GM19351 (cell line): ENCODE measurements at regions not wholly inside any gene's neighbourhood (a gene's known extent, or its start where the extent isn't known, plus 50 kb on each side); places are given as distances from the start of the nearest gene placed in this dataset.
"Not testable (repeated sequence)": the region's sequence is repeated elsewhere in the genome, so short reads cannot be mapped to it uniquely, and the experiment has no call there.

Experiments used
- ATAC-seq: cut with Tn5 transposase; IDR thresholded peaks from one replicate; pipeline ENCODE4 v1.9.1; 2021; ENCODE audit warnings: mild to moderate bottlenecking, moderate library complexity; ENCODE audit not compliant: unreplicated experiment

DNA sequence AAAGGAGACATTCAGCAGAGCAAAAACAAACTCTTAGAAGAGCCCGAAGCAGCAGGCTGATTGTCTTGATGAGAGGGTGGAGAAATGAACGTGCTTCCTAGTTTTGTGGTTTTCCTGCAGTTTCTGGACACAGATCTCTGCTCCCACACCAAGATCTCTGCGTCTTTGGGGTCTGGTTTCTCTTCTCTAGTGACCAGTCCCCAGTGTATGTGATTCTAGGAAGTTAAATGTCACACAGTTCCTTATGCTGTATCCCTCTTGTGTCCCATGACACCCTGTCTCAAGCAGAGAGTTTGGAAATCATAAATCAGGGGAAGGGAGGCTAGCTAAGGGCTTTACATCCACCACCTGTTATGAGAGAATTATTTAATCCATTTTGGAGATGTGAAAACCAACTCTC, 55.4 kb upstream of the KLF14 start:
- ATAC-seq: no peak

DNA sequence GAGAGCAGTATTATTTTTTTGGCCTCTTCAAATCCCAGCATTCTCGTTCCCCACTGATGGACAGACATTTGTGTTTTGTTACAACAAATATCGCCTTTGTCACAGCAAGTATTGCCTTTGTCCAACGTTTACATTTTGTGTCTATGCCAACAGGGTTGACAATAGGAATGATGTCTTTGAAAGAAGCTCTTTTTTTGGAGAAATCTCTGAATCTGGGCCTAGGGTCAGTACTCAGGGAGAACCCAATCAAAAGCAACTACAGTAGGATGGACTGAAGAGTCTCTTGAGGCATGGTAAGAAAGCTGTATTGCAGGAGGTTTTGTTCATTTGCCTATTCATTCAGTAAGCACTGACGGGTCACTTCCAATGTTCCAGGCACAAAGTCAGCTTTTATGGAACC, 57.7 kb upstream of the KLF14 start:
- no peak for ATAC-seq

DNA sequence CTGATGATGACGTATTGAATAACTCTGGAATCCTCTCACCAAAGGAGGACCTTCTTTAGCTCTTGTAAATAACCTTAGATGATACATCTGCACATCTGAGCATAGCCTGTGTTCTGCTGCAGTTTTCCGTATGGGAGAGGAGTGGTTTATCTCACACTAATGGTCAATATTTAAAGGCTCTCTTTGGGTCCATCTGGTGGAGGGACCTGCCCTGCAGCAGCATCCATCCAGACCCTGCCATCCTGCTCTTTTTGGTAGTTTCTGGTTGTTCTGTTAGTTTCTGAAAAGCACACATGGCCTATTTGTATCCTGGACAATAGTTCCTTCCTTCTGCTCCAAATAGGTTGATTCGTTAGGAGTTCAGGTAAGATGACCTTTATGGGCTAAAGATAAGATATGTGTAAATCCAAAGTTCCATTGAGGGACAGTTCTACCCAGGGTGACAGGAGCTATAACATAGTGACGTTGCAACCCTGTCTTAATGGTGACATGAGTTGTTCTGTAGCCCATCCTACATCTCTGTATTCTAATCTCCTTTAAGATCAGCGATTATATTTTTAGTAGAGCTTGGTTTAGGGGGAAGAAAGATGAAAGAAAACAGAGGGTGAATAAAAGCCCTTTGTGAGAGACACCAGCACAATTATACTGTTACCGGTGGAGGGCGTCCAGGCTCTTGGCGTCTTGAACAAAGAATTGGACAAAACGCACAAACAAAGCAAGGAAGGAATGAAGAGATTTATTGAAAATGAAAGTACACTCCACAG, 60.0 kb upstream of the KLF14 start:
- no peak for ATAC-seq

DNA sequence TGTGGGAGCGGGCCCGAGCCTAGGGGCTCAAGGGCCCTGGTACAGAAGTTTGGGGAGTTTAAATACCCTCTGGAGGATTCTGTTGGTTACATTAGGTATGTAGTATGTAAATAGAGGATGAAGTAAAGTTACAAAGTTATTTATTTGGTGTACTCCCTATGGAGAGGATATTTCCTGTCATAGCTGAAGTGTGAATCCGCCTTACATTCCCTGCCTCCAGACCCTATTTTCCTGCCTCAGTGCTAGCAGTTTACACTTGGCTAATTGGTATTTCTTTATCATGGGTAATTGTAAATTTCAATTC, 60.6 kb upstream of the KLF14 start:
- ATAC-seq: no peak

DNA sequence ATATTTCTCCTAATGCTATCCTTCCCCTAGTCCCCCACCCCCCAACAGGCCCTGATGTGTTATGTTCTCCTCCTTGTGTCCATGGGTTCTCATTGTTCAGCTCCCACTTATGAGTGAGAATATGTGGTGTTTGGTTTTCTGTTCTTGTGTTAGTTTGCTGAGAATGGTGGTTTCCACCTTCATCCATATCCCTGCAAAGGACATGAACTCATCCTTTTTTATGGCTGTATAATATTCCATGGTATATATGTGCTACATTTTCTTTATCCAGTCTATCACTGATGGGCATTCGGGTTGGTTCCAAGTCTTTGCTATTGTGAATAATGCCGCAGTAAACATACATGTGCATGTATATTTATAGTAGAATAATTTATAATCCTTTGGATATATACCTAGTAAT, 62.4 kb upstream of the KLF14 start:
- ATAC-seq: not testable (repeated sequence)

DNA sequence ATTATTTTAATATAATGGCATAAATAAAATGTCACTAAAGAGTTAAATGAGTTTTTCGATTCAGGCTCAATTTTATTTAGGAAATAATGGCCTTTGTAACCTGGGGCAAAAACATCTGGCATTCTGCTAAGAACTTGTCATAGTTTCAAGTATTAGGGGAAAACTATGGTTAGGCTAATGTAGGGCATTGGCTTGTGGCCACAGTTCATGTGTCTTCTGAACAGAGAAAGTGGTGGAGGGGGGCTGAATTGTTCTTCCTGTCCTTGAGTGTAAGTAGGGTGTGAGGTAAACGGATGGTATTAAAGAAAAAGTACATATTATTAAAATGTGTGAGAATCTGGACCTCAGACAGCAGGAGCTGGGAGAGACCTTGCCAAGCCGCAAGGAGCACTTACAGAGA, 69.1 kb upstream of the KLF14 start:
- ATAC-seq: no peak

DNA sequence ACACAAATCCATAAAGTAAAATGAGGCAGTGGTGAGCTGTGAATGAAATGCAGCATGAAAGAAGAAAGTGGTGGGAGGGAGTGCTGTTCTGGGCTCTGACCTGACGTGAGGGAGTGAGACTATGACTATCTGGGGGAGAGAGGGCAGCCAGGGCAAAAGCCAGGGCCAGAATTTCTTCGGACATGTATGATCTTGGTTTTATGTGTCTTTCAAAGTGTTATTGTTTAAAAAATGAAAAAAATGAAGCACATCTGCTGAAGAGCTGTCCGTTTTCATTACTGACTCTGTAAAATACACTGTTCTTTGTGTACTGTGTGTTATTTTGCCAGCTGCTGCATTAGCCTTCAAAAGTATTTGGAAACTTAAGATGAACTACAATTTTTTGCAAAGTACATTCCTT, 70.2 kb upstream of the KLF14 start:
- ATAC-seq: no peak

DNA sequence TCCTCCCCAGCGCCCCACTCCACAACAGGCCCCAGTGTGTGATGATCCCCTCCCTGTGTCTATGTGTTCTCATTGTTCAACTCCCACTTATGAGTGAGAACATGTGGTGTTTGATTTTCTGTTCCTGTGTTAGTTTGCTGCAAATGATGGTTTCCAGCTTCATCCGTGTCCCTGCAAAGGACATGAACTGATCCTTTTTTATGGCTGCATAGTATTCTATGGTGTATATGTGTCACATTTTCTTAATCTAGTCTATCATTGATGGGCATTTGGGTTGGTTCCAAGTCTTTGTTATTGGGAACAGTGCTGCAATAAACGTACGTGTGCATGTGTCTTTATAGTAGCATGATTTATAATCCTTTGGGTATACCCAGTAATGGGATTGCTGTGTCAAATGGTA, 78.8 kb upstream of the KLF14 start:
- ATAC-seq: not testable (repeated sequence)

DNA sequence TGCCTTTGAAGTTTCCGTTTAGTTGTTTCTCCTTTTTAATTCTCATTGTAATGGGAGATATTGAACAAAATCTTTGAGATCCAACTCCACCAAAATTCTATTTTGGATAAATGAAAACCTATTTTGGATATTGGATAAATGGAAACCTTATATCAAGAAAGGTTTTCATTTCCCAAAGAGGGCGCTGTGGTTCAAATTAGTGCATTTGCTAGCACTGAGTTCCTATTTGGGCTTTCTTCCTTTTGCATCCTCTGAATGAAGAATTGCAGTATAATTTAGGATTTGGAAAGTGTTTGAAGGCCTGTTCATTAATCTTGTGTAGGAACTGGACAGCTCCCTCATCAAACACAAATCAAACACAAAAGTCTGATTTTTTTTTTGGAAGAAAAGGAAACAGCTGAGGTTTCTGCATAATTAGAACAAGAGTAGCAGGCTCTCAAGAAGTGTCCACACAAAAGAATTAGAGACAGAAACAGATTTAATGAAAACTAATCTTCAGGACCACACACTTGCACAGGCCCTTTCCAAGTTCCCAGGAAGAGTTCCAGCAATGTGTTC, 80.8 kb upstream of the KLF14 start:
- ATAC-seq: no peak

DNA sequence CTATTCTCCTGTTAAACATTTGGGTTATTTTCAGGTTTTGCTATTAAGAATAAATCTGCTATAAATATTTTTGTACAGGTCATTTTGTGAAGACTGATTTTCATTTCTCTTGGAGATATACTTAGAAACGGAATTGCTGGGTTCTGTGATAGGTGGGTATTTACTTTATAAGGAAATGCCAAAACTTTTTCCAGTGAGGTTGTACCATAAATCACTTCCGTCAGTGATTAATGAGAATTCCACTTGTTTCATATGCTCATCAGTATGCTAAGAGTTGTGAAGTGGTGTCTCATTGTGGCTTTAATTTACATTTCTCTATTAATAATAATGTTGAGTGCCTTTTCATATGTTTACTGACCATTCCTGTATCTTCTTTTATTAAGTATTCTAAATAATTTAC, 84.0 kb upstream of the KLF14 start:
- ATAC-seq: no peak

DNA sequence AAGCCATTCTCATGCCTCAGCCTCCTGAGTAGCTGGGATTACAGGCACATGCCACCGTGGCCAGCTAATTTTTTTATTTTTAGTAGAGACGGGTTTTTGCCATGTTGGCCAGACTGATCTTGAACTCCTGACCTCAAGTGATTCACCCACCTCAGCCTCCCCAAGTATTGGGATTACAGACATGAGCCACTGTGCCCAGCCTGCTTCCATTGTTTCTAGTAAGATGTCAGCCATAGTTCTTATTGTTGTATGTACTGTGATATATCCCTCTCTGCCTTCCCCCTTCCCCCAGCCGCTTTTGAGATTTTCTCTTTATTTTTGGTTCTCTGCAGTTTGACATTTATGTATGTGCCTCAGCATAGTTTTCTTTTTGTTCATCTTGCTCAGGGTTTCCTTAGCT, 87.9 kb upstream of the KLF14 start:
- ATAC-seq: no peak

DNA sequence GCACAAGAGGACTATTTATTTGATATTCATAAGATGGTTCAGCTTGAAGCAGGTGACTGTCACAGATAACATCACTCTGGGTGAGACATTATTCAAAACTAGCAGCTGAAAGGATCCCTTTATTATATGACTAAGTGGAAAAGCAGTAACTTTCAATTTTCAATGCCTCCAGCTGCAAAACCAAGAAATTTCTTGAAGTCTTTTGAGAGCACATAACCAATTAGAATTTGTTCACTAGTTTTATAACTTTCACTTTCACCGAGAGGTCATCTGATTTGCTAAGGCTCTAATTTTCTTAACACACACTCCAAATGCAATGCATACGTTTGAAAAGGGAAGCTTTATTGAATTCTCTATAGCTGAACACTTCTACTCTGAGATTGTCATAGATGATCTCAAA, 88.6 kb upstream of the KLF14 start:
- ATAC-seq: no peak

DNA sequence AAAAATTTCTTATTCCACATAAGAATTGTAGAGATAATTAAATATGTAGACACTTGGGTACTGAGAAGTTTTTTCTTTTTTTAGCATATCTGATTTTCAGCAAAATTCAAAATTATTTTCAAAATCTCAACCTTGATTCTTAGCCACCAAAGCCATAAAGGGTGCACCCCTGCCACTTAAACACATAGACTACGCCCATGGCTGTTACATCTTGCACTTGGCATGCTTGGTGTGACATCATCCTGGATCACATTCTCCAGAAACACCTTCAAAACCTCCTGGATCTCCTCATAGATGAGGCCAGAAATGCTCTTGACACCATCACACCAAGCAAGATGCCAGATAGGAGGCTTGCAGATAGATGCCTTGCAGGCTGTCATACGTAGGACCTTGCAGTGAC, 89.1 kb upstream of the KLF14 start:
- no peak for ATAC-seq

DNA sequence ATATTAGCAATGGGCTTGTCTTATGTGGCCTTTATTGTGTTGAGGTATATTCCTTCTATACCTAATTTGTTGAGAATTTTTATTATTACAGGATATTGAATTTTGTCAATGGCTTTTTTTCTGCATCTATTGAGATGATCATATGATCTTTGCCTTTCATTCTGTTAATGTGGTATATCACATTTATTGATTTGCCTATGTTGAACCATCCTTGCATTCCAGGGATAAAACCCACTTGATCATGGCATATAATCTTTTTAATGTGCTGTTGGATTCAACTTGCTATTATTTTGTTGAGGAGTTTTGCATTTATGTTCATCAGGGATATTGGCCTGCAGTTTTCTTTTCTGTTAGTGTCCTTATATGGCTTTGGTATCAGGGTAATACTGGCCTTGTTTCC, 91.8 kb upstream of the KLF14 start:
- ATAC-seq: no peak

DNA sequence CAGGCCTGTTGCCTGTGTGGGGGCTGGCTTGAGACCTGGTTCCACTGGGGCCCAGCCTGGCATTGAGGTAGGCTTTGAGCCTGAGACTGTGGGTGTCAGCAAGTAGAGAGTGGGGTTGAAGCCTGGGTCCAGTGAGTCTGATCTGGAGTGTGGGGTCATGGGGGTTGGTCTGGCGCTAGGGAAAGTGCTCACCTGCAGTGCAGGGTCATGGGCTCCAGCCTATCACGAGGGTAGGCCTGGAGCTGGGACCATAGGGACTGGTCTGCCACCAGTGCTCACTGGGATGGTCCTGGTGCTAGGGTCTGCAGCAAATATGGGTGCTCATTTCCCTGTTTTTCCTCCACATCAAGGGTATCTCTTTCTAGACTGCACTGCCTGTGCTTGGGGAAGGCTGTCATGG, 95.4 kb upstream of the KLF14 start:
- ATAC-seq: no peak

DNA sequence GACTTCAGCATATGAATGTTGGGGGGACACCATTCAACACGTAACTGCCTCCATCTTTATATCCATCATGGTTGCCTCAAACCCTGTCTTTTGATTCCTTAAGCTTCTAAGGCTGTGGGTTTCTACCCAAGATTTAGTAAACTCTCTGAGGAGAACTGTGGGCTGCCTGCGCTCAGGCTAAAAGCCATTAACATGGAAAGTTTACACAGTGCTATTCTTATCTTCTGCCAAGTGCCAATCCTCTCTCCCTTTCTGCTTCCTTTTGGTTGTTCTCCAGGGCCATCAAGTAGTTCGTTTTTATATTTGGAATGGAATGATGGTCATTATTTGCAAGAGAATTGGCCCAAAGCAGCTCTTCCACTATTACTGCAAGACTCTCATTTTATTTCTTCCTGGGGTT, 97.3 kb upstream of the KLF14 start:
- ATAC-seq: no peak

DNA sequence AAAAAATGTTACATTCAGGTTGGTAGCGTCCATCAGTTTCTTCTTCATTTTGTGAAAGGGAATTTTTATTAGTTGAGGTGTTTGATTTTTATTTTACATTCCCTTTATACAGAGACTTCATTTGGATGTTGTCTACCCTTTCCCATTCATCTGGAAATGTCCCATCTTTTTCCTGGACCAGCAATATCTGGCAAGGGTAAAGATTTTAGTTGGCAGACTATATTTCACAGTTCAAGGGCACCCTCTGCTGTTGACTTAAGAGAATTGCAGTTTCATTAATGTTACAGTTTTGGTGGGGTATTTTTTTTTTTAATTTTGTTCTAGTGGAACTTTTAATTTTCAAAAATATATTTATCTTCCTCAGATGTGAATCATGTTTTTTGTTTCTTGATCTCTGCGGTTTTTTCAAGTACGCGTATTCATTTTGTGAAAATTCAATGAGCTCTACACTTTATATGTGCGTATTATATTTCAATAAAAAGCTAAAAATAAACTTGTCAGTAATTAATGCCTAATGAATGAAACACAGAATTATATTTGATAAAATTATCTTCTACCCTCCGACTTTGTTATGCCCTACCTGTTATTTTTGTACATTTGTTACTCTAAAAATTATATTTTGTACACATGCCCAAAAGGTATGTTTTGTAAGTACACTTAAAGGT, 97.9 kb upstream of the KLF14 start:
- no peak for ATAC-seq

DNA sequence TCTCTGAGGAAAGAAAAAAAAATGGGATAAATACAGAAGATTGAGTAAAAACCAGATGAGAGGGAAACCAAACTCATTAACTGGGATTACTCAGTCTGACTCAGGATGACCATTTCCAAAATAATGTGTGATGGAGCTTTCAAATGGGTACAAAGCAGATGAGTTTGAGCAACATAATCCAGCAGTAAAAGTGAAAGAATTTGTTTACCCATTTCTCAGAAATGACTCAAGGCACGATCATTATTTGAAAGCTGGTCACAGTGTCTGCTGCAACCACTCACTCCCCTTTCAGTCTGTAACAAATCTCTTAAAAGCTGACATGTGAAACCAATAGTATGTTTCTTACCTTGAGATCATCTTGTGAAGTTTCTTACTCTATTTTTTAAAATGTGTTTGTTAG, 104.7 kb upstream of the KLF14 start:
- ATAC-seq: no peak

DNA sequence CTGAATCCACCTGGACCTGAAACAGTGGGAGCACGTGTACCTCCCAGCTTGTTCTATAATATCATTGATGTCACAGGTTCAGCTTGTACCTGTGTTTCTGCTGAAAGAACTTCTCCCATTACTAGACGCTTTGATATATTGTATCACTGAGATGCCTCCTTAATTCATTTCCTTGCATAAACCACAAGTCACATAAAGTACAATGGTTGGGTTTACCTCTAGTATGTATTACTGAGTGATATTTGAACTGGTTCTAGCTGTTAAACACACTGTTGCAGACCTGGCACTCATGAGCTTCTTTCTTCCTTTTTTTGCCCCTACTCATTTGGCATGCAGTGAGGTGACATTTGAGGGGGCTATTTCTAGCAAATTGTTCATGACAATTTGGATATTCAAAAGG, 106.6 kb upstream of the KLF14 start:
- no peak for ATAC-seq

DNA sequence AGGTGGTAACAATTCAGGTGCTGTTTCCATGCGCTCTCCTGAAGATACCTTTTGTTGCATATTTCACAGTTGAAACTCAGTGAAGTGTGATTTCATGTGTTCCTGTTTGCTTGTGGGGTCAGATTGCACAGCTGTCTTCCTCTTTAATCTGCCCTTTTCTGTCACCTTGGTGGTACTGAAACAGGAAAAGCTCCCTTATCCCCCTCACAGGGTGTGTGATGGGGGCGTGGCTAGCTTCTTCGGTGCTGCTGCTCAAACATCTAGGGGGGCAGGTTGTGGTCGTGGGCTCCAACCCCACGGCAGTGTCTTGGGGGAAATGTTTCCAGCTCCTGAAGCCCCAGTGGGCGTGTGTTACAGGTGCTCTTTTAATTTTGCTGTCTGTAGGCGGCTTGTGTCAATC, 107.4 kb upstream of the KLF14 start:
- no peak for ATAC-seq

DNA sequence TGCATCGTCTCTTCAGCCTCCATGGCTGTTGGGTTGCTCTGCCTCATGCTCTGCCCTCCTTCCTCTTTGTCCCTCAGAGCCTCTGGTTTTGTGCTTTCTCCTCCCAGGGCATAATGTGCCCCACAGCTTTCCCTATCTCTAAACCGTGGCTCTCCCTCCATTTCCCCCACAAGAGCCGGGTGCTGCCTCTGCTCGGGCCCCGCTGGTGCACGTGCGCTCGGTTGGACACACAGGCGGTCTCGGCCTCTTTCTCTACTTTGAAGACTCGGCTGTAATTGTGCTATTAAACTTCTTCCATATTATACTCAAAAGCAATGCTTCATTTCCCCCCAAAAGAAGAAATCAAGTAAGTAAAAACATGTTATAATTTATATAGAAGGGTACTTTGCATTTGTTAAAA, 109.7 kb upstream of the KLF14 start:
- ATAC-seq: no peak

DNA sequence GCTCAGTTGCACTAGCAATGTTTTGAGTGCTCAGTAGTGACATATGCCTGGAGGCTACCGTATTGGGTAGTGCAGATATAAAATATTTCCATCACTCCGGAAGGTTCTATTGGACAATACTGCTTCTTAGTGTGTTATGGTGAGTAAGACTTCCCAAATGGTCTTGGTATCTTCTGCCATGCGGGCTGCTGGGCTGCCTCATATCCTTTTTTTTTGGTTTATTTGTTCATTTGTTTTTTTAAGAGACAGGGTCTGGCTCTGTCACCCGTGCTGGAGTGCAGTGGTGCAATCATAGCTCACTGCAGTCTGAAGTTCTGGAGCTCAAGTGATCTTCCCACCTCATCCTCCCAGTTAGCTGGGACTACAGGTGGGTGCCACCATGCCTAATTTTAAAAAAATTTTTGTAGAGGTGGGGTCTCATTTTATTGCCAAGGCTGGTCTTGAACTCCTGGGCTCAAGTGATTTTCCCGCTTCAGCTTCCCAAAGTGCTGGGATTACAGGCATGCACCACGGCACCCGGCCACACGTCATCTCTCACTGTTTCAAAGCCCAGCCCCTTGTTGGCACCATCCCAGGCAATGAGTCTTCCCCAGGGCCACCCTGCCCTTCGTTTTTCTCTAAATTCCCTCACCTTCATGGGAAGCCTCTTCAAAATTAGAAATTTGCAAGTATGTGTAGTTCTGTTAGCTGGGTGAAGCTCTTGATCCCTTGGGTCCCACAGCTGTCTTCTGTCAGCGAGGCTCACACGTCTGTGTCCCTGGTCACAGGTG, 111.0 kb upstream of the KLF14 start:
- no peak for ATAC-seq
